ENCODE measurements at regions not wholly inside any gene's neighbourhood (a gene's known extent, or its start where the extent isn't known, plus 50 kb on each side); places are given as distances from the start of the nearest gene placed in this dataset.

GRCh38 chr13:106756446-106756845, 188.5 kb upstream of the ARGLU1 start:
- TF ChIP-seq, protein P1, sequence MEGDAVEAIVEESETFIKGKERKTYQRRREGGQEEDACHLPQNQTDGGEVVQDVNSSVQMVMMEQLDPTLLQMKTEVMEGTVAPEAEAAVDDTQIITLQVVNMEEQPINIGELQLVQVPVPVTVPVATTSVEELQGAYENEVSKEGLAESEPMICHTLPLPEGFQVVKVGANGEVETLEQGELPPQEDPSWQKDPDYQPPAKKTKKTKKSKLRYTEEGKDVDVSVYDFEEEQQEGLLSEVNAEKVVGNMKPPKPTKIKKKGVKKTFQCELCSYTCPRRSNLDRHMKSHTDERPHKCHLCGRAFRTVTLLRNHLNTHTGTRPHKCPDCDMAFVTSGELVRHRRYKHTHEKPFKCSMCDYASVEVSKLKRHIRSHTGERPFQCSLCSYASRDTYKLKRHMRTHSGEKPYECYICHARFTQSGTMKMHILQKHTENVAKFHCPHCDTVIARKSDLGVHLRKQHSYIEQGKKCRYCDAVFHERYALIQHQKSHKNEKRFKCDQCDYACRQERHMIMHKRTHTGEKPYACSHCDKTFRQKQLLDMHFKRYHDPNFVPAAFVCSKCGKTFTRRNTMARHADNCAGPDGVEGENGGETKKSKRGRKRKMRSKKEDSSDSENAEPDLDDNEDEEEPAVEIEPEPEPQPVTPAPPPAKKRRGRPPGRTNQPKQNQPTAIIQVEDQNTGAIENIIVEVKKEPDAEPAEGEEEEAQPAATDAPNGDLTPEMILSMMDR (IDR thresholded peaks at IDR 0.05; ENCODE audit: poor library complexity): no peak
- TF ChIP-seq EZH2 (IDR thresholded peaks at IDR 0.05; ENCODE audit: borderline replicate concordance): no peak
- TF ChIP-seq EZH2phosphoT487 (IDR thresholded peaks at IDR 0.05; ENCODE audit: low read depth, severe bottlenecking, unreplicated experiment): no peak

Data from hepatocyte (in vitro differentiated cells).